ENCODE measurements at regions not wholly inside any gene's neighbourhood (a gene's known extent, or its start where the extent isn't known, plus 50 kb on each side); places are given as distances from the start of the nearest gene placed in this dataset.

- TF ChIP-seq CTCF (IDR thresholded peaks at IDR 0.05): no peak
- no peak for TF ChIP-seq POLR2AphosphoS5 (IDR thresholded peaks at IDR 0.05)
- TF ChIP-seq POLR2A (IDR thresholded peaks at IDR 0.05): no peak
These were observed 1077.2 kb downstream of the VRK1 start for GRCh38 chr14:97874394-97874793.

Data from breast epithelium (tissue), 3 donors.